Glutamatergic neuron (in vitro differentiated cells): ENCODE measurements at regions not wholly inside any gene's neighbourhood (a gene's known extent, or its start where the extent isn't known, plus 50 kb on each side); places are given as distances from the start of the nearest gene placed in this dataset.
A peak's percentile ranks its signal among the peaks of the same experiment; 100 is the strongest.

Experiments
- DNase-seq: peaks from one replicate; pipeline ENCODE4 v3.0.0; 2022
- H3K27ac Mint-ChIP-seq: one replicate; pipeline ENCODE4 v1.8.0; 2020; ENCODE audit warnings: mild to moderate bottlenecking, mixed read lengths, inconsistent platforms; ENCODE audit not compliant: unreplicated experiment
- H3K27me3 Mint-ChIP-seq: one replicate; pipeline ENCODE4 v1.8.0; 2020; ENCODE audit warnings: mild to moderate bottlenecking, moderate library complexity, mixed read lengths, inconsistent platforms; ENCODE audit not compliant: unreplicated experiment
- H3K36me3 Mint-ChIP-seq: one replicate; pipeline ENCODE4 v1.8.0; 2020; ENCODE audit warnings: mild to moderate bottlenecking, mixed read lengths, inconsistent platforms; ENCODE audit not compliant: unreplicated experiment
- H3K4me1 Mint-ChIP-seq: one replicate; pipeline ENCODE4 v1.8.0; 2020; ENCODE audit warnings: mild to moderate bottlenecking, low read depth, mixed read lengths, inconsistent platforms; ENCODE audit not compliant: unreplicated experiment
- H3K4me3 Mint-ChIP-seq: one replicate; pipeline ENCODE4 v1.8.0; 2020; ENCODE audit warnings: mild to moderate bottlenecking, mixed read lengths, inconsistent platforms; ENCODE audit not compliant: unreplicated experiment
- H3K9me3 Mint-ChIP-seq: one replicate; pipeline ENCODE4 v1.8.0; 2020; ENCODE audit warnings: mild to moderate bottlenecking, moderate library complexity, mixed read lengths, inconsistent platforms; ENCODE audit not compliant: unreplicated experiment
- CTCF ChIP-seq: fragments of 200-600 bp; sonication (generic); IDR thresholded peaks from one replicate; pipeline ENCODE4 v1.5.0; 2021; ENCODE audit not compliant: partially characterized antibody, unreplicated experiment

DNA sequence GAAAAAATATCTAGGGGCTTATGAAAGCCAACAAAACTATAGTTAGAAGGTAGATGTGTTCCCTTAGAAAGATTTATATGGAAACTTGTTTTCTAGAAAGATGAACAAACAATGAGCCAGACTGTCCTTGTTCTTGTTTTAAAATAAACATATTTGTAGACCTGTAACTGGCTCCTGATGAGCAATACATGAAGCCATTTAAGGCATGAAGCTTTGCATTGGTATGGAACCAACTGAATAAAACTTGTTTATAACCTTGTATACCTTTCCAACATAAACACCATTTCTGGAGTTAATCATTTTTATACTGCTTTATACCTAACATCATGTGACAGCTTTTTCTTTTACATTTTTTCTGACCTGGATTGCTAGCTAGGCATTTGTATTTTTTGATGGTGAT, 247.8 kb downstream of the PRL start:
- H3K27me3 Mint-ChIP-seq, result no peaks in the 10 kb centered on the region
- no peak overlapping the region for H3K27ac Mint-ChIP-seq
- no peak overlapping the region for H3K4me3 Mint-ChIP-seq
- H3K9me3 Mint-ChIP-seq, result peaks cover 4% of the 10 kb centered on the region
- no peaks in the 10 kb centered on the region for H3K4me1 Mint-ChIP-seq
- no peak for TF ChIP-seq CTCF
- DNase-seq, result no peak
- no peaks in the 10 kb centered on the region for H3K36me3 Mint-ChIP-seq

- peaks cover 6% of the 10 kb centered on the region for H3K36me3 Mint-ChIP-seq
- H3K27me3 Mint-ChIP-seq, result no peaks in the 10 kb centered on the region
- no peak for TF ChIP-seq CTCF
- H3K27ac Mint-ChIP-seq, result no peak overlapping the region
- no peaks in the 10 kb centered on the region for H3K4me1 Mint-ChIP-seq
- no peak overlapping the region for H3K4me3 Mint-ChIP-seq
- H3K9me3 Mint-ChIP-seq, result peaks cover 2% of the 10 kb centered on the region
- DNase-seq, result no peak
Measured at GRCh38 chr6:22053391-22053997, 243.3 kb downstream of the PRL start.

- no peak overlapping the region for H3K4me3 Mint-ChIP-seq
- H3K36me3 Mint-ChIP-seq, result peaks cover 6% of the 10 kb centered on the region
- H3K27ac Mint-ChIP-seq, result peak overlapping the region; percentile 40
- peaks cover 8% of the 10 kb centered on the region for H3K4me1 Mint-ChIP-seq
- DNase-seq, result no peak
- no peak for TF ChIP-seq CTCF
- peaks cover 3% of the 10 kb centered on the region for H3K9me3 Mint-ChIP-seq
- H3K27me3 Mint-ChIP-seq, result peaks cover 3% of the 10 kb centered on the region
Measured at GRCh38 chr6:22056398-22056797, 240.4 kb downstream of the PRL start.

DNA sequence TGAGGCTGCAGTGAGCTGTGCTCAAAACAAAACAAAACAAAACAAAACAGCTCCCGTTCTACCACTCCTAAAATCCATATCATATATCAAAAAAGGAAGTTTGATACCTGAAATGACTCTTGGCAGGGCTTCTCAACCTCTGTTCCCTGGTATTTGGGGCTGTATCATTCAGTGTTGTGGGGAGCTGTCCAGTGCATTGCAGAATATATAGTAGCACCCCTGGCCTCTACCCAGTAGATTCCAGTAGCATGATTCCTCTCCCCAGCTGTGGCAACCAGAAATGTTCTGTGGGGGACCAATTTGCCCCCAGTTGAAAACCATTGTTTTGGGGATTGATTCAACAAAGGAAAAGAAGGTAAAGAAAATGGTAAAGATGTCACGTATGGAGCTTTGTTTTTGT, 238.9 kb downstream of the PRL start:
- TF ChIP-seq CTCF, result no peak
- DNase-seq, result no peak
- Mint-ChIP-seq H3K4me1 (peaks cover 8% of the 10 kb centered on the region), H3K9me3 (peaks cover 5% of the 10 kb centered on the region), H3K36me3 (peaks cover 6% of the 10 kb centered on the region), H3K27me3 (peaks cover 3% of the 10 kb centered on the region), H3K4me3 (no peak overlapping the region), H3K27ac (no peak overlapping the region)

DNA sequence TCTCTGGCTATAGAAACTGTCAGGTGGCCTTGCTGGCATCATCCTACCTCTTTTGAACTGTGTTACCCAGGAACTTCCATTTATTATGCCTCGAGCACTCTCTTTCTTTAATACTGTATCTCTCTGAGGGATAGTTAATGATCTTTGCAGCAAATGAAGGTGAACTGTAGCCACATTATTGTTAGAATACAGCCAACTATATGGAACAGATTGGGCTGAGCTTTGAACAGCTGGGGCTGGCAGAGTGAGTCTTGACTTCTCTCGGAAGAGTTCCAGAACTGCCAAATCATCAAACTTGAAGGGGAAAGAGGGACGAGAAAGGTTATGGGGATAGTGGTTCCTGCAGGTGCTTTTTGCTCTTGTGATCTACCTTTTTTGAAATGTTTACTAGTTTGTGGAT, 237.7 kb downstream of the PRL start:
- H3K27ac Mint-ChIP-seq, result peak overlapping the region; percentile 1
- peaks cover 5% of the 10 kb centered on the region for H3K9me3 Mint-ChIP-seq
- peaks cover 3% of the 10 kb centered on the region for H3K27me3 Mint-ChIP-seq
- no peak for TF ChIP-seq CTCF
- no peak for DNase-seq
- H3K4me1 Mint-ChIP-seq, result peaks cover 8% of the 10 kb centered on the region
- no peak overlapping the region for H3K4me3 Mint-ChIP-seq
- H3K36me3 Mint-ChIP-seq, result peaks cover 6% of the 10 kb centered on the region
